ENCODE measurements at regions not wholly inside any gene's neighbourhood (a gene's known extent, or its start where the extent isn't known, plus 50 kb on each side); places are given as distances from the start of the nearest gene placed in this dataset.
"Not testable (repeated sequence)": the region's sequence is repeated elsewhere in the genome, so short reads cannot be mapped to it uniquely, and the experiment has no call there.

- DNase-seq (ENCODE audit: low read depth, low spot score): no peak
- no peaks in the 10 kb centered on the region for H3K9me3 ChIP-seq (ENCODE audit: low read depth, low read length)
- H3K36me3 ChIP-seq (ENCODE audit: insufficient read depth, low read length): no peaks in the 10 kb centered on the region
- TF ChIP-seq EZH2 (IDR thresholded peaks at IDR 0.05) (no peak), POLR2AphosphoS5 (IDR thresholded peaks at IDR 0.05; ENCODE audit: borderline replicate concordance, low read depth, low read length) (no peak), FOXP2 (optimal IDR thresholded peaks at IDR 0.05; ENCODE audit: control extremely low read depth, extremely low read length, insufficient read depth) (no peak)
- H3K27ac ChIP-seq: no peak overlapping the region
- no peak overlapping the region for H3K4me3 ChIP-seq
- no peak overlapping the region for H3K9ac ChIP-seq (ENCODE audit: insufficient read length)
These were observed 233.0 kb upstream of the NEBL start for GRCh38 chr10:21130108-21130507.

- Histone ChIP-seq H3K27ac (no peak overlapping the region), H3K9ac (ENCODE audit: insufficient read length) (no peak overlapping the region), H3K9me3 (ENCODE audit: low read depth, low read length) (no peaks in the 10 kb centered on the region), H3K4me3 (no peak overlapping the region), H3K36me3 (ENCODE audit: insufficient read depth, low read length) (no peaks in the 10 kb centered on the region)
- TF ChIP-seq POLR2AphosphoS5 (IDR thresholded peaks at IDR 0.05; ENCODE audit: borderline replicate concordance, low read depth, low read length) (no peak), FOXP2 (optimal IDR thresholded peaks at IDR 0.05; ENCODE audit: control extremely low read depth, extremely low read length, insufficient read depth) (no peak), EZH2 (IDR thresholded peaks at IDR 0.05) (no peak)
- DNase-seq (ENCODE audit: low read depth, low spot score): no peak
These were observed 228.5 kb upstream of the NEBL start for GRCh38 chr10:21125471-21126228.

GRCh38 chr10:21122907-21123306, 225.8 kb upstream of the NEBL start:
- Histone ChIP-seq H3K4me3 (no peak overlapping the region), H3K27ac (no peak overlapping the region), H3K36me3 (ENCODE audit: insufficient read depth, low read length) (no peaks in the 10 kb centered on the region), H3K9ac (ENCODE audit: insufficient read length) (no peak overlapping the region), H3K9me3 (ENCODE audit: low read depth, low read length) (no peaks in the 10 kb centered on the region)
- TF ChIP-seq FOXP2 (optimal IDR thresholded peaks at IDR 0.05; ENCODE audit: control extremely low read depth, extremely low read length, insufficient read depth): no peak
- TF ChIP-seq POLR2AphosphoS5 (IDR thresholded peaks at IDR 0.05; ENCODE audit: borderline replicate concordance, low read depth, low read length): no peak
- TF ChIP-seq EZH2 (IDR thresholded peaks at IDR 0.05): no peak
- no peak for DNase-seq (ENCODE audit: low read depth, low spot score)

- not testable (repeated sequence) for H3K9me3 ChIP-seq (ENCODE audit: low read depth, low read length); H3K9ac ChIP-seq (ENCODE audit: insufficient read length); H3K36me3 ChIP-seq (ENCODE audit: insufficient read depth, low read length); H3K4me3 ChIP-seq; H3K27ac ChIP-seq; DNase-seq (ENCODE audit: low read depth, low spot score)
These were observed 224.7 kb upstream of the NEBL start for GRCh38 chr10:21121822-21122221.

- Histone ChIP-seq H3K27ac (no peak overlapping the region), H3K9ac (ENCODE audit: insufficient read length) (no peak overlapping the region), H3K9me3 (ENCODE audit: low read depth, low read length) (no peaks in the 10 kb centered on the region), H3K4me3 (no peak overlapping the region), H3K36me3 (ENCODE audit: insufficient read depth, low read length) (no peaks in the 10 kb centered on the region)
- DNase-seq (ENCODE audit: low read depth, low spot score): no peak
- TF ChIP-seq POLR2AphosphoS5 (IDR thresholded peaks at IDR 0.05; ENCODE audit: borderline replicate concordance, low read depth, low read length) (no peak), FOXP2 (optimal IDR thresholded peaks at IDR 0.05; ENCODE audit: control extremely low read depth, extremely low read length, insufficient read depth) (no peak), EZH2 (IDR thresholded peaks at IDR 0.05) (no peak)
These were observed 217.6 kb upstream of the NEBL start for GRCh38 chr10:21114683-21115082.

- no peaks in the 10 kb centered on the region for H3K36me3 ChIP-seq (ENCODE audit: insufficient read depth, low read length)
- H3K9ac ChIP-seq (ENCODE audit: insufficient read length): no peak overlapping the region
- H3K4me3 ChIP-seq: no peak overlapping the region
- H3K9me3 ChIP-seq (ENCODE audit: low read depth, low read length): no peaks in the 10 kb centered on the region
- TF ChIP-seq EZH2 (IDR thresholded peaks at IDR 0.05) (no peak), FOXP2 (optimal IDR thresholded peaks at IDR 0.05; ENCODE audit: control extremely low read depth, extremely low read length, insufficient read depth) (no peak), POLR2AphosphoS5 (IDR thresholded peaks at IDR 0.05; ENCODE audit: borderline replicate concordance, low read depth, low read length) (no peak)
- H3K27ac ChIP-seq: no peak overlapping the region
- no peak for DNase-seq (ENCODE audit: low read depth, low spot score)
These were observed 213.2 kb upstream of the NEBL start for GRCh38 chr10:21110358-21110757.

- not testable (repeated sequence) for H3K9me3 ChIP-seq (ENCODE audit: low read depth, low read length); DNase-seq (ENCODE audit: low read depth, low spot score); H3K9ac ChIP-seq (ENCODE audit: insufficient read length); H3K36me3 ChIP-seq (ENCODE audit: insufficient read depth, low read length); H3K27ac ChIP-seq; H3K4me3 ChIP-seq
These were observed 209.8 kb upstream of the NEBL start for GRCh38 chr10:21106931-21107330.

- not testable (repeated sequence) for H3K9me3 ChIP-seq (ENCODE audit: low read depth, low read length); H3K4me3 ChIP-seq; H3K27ac ChIP-seq; DNase-seq (ENCODE audit: low read depth, low spot score); H3K9ac ChIP-seq (ENCODE audit: insufficient read length); H3K36me3 ChIP-seq (ENCODE audit: insufficient read depth, low read length)
These were observed 208.2 kb upstream of the NEBL start for GRCh38 chr10:21105331-21105730.

GRCh38 chr10:21100871-21101514, 203.9 kb upstream of the NEBL start:
- H3K9ac ChIP-seq (ENCODE audit: insufficient read length): no peak overlapping the region

More at GRCh38 chr10:21100871-21101514, 203.9 kb upstream of the NEBL start:
- Histone ChIP-seq H3K27ac (no peak overlapping the region), H3K36me3 (ENCODE audit: insufficient read depth, low read length) (no peaks in the 10 kb centered on the region), H3K4me3 (no peak overlapping the region), H3K9me3 (ENCODE audit: low read depth, low read length) (no peaks in the 10 kb centered on the region)
- no peak for DNase-seq (ENCODE audit: low read depth, low spot score)
- no peak for TF ChIP-seq POLR2AphosphoS5 (IDR thresholded peaks at IDR 0.05; ENCODE audit: borderline replicate concordance, low read depth, low read length)
- no peak for TF ChIP-seq EZH2 (IDR thresholded peaks at IDR 0.05)
- no peak for TF ChIP-seq FOXP2 (optimal IDR thresholded peaks at IDR 0.05; ENCODE audit: control extremely low read depth, extremely low read length, insufficient read depth)

All from SK-N-MC (cell line).